ENCODE measurements at regions not wholly inside any gene's neighbourhood (a gene's known extent, or its start where the extent isn't known, plus 50 kb on each side); places are given as distances from the start of the nearest gene placed in this dataset.
"Not testable (repeated sequence)": the region's sequence is repeated elsewhere in the genome, so short reads cannot be mapped to it uniquely, and the experiment has no call there.

DNA sequence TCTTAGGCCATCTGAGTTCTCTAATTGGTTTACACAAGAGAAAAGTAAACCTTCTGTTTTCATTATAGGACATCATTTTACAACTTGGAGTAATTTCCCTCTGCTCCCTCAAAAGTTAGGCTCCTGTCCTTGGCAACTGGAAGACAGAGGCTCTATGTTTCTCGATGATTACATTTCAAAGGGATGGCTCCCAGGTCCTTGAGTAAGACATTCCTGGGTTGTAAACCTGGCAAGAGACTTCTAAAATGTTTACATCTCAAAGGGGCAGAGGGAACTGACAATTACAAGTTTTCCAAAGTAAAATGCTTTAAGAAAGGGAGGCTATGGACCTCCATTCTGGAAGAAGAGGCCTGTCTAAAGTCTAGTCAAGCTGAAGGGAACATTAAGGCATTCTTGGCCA, 268.3 kb upstream of the REG3G start:
- no peaks in the 10 kb centered on the region for H3K36me3 ChIP-seq (ENCODE audit: control insufficient read depth, insufficient read depth, low read length)
- H3K27me3 ChIP-seq (ENCODE audit: control insufficient read depth, insufficient read depth, low read length), result no peaks in the 10 kb centered on the region
- peak overlapping the region; percentile 21 for H3K27ac ChIP-seq (ENCODE audit: low read depth, low read length)
- no peak overlapping the region for H3K9ac ChIP-seq (ENCODE audit: low read length)
- H3K4me1 ChIP-seq (ENCODE audit: control insufficient read depth, insufficient read depth, low read length), result peaks cover 2% of the 10 kb centered on the region
- no peak overlapping the region for H3K4me3 ChIP-seq (ENCODE audit: low read length)

DNA sequence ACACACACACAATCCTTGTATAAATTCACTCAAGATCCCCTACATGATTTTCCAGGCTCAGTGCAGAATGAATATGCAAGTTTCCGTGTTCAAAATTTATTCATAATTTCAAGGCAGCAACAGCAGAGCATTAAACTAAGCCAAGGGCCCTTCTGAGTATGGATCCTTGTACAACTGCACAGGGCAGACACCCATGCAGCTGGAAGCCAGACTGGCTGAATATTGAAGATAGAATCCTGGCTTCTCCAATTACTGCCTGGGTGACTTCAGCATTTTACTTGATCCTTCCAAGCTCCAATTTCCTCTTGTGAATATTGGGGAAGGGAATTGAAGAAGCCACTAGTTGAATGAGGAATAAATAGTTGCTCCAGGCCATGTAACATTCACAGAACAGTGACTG, 267.9 kb upstream of the REG3G start:
- H3K9ac ChIP-seq (ENCODE audit: low read length), result no peak overlapping the region
- no peaks in the 10 kb centered on the region for H3K27me3 ChIP-seq (ENCODE audit: control insufficient read depth, insufficient read depth, low read length)
- peak overlapping the region; percentile 21 for H3K27ac ChIP-seq (ENCODE audit: low read depth, low read length)
- H3K36me3 ChIP-seq (ENCODE audit: control insufficient read depth, insufficient read depth, low read length), result no peaks in the 10 kb centered on the region
- H3K4me3 ChIP-seq (ENCODE audit: low read length), result no peak overlapping the region
- H3K4me1 ChIP-seq (ENCODE audit: control insufficient read depth, insufficient read depth, low read length), result peaks cover 2% of the 10 kb centered on the region

DNA sequence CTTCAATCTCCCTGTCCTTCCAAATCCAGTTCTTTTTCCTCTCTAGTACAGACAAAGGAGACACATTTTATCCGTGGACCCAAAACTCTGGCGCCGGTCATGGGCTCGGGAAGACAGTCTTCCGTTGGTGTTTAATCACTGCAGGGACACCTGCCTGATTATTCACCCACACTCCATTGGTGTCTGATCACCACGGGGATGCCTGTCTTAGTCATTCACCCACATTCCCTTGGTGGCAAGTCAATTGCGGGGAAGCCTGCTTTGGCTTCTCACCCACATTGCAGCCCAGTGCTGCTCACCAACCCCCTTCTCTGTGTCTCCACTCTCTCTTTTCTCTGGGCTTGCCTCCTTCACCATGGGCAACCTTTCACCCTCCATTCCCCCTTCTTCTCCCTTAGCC, 266.7 kb upstream of the REG3G start:
- H3K9ac ChIP-seq (ENCODE audit: low read length); H3K4me1 ChIP-seq (ENCODE audit: control insufficient read depth, insufficient read depth, low read length); H3K4me3 ChIP-seq (ENCODE audit: low read length); H3K27ac ChIP-seq (ENCODE audit: low read depth, low read length); H3K27me3 ChIP-seq (ENCODE audit: control insufficient read depth, insufficient read depth, low read length); H3K36me3 ChIP-seq (ENCODE audit: control insufficient read depth, insufficient read depth, low read length): not testable (repeated sequence)

DNA sequence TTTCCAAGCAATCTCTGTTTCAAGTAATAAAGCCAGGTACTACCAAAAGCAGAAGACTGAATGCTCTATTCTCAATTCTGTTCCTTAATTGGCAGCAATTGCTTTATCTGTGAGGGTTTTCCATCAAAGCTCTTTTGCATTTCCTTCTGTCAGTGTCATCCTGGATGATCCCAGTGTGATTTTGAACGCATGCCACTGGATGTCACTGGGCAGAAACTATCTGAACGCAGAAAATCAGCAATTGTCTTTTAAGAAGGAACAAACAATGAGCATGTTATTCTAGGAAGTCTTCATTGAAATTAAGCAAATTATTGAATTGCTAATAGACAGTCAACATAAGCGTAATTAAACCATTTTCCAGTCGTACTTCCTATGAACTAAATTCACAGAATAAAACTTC, 259.0 kb upstream of the REG3G start:
- Histone ChIP-seq H3K36me3 (ENCODE audit: control insufficient read depth, insufficient read depth, low read length) (no peaks in the 10 kb centered on the region), H3K4me3 (ENCODE audit: low read length) (no peak overlapping the region), H3K9ac (ENCODE audit: low read length) (no peak overlapping the region), H3K27me3 (ENCODE audit: control insufficient read depth, insufficient read depth, low read length) (no peaks in the 10 kb centered on the region), H3K27ac (ENCODE audit: low read depth, low read length) (no peak overlapping the region), H3K4me1 (ENCODE audit: control insufficient read depth, insufficient read depth, low read length) (peaks cover 2% of the 10 kb centered on the region)

DNA sequence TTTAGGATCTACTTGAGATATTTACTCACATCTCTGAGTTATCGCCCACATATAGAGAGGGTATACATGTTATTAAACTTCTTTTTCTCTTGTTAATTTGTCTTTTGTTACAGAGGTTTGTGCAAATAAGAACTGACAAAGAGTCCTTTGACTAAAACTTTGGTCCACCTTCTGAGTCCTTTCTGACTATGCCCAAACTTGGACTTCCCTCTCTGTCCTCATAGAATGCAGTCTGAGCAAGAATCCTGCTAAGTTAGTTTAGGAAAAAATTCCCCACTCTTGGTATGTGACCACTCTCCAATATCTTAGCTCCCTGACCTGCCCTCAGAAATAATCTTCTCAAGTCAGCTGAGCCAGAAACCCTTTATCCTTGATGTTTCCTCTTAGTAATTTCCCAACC, 257.5 kb upstream of the REG3G start:
- peaks cover 2% of the 10 kb centered on the region for H3K4me1 ChIP-seq (ENCODE audit: control insufficient read depth, insufficient read depth, low read length)
- H3K4me3 ChIP-seq (ENCODE audit: low read length), result no peak overlapping the region
- no peak overlapping the region for H3K9ac ChIP-seq (ENCODE audit: low read length)
- H3K27me3 ChIP-seq (ENCODE audit: control insufficient read depth, insufficient read depth, low read length), result no peaks in the 10 kb centered on the region
- no peaks in the 10 kb centered on the region for H3K36me3 ChIP-seq (ENCODE audit: control insufficient read depth, insufficient read depth, low read length)
- no peak overlapping the region for H3K27ac ChIP-seq (ENCODE audit: low read depth, low read length)

DNA sequence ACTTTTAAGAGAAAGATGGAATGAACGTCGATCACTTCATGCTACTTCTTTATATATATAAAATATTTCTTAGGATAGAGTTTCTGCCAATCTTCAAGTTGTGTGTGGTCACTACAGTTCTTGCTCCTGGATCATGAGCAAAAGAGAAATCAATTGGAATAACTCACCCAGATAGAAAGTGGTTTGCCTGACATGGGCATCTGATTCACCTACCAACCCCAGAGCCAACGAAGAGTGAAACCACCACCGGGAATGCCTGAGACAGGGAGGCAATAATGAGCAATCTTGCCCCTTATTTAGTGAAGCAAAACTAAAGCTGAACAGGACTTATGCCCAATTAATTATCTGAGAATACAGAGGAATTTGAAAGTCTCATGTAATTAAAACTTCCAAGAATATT, 250.2 kb upstream of the REG3G start:
- Histone ChIP-seq H3K4me3 (ENCODE audit: low read length) (no peak overlapping the region), H3K36me3 (ENCODE audit: control insufficient read depth, insufficient read depth, low read length) (no peaks in the 10 kb centered on the region), H3K4me1 (ENCODE audit: control insufficient read depth, insufficient read depth, low read length) (peaks cover 2% of the 10 kb centered on the region), H3K27ac (ENCODE audit: low read depth, low read length) (no peak overlapping the region), H3K27me3 (ENCODE audit: control insufficient read depth, insufficient read depth, low read length) (no peaks in the 10 kb centered on the region), H3K9ac (ENCODE audit: low read length) (no peak overlapping the region)

DNA sequence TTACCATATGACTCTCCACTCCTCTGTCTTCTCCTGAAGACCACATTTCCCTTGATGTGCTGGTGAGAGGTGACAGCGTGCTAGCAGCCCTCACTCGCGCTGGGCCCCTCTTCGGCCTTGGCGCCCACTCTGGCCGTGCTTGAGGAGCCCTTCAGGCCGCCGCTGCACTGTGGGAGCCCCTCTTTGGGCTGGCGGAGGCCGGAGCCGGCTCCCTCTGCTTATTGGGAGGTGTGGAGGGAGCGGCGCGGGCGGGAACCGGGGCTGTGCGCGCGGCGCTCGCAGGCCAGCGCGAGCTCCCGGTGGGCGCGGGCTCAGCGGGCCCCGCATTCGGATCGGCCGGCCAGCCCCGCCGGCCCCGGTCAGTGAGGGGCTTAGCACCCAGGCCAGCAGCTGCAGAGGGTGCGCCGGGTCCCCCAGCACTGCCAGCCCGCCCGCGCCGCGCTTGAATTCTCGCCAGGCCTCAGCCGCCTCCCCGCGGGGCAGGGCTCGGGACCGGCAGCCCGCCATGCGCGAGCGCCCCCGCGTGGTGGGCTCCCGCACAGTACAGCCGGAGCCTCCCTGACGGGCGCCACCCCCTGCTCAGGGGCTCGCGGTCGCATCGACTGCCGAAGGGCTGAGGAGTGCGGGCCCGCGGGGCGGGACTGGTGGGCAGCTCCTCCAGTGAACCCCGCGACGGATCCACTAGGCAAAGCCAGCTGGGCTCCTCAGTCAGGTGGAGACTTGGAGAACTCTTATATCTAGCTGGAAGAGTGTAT, 246.6 kb upstream of the REG3G start:
- no peak overlapping the region for H3K4me3 ChIP-seq (ENCODE audit: low read length)
- H3K27me3 ChIP-seq (ENCODE audit: control insufficient read depth, insufficient read depth, low read length), result no peaks in the 10 kb centered on the region
- peaks cover 8% of the 10 kb centered on the region for H3K4me1 ChIP-seq (ENCODE audit: control insufficient read depth, insufficient read depth, low read length)
- no peaks in the 10 kb centered on the region for H3K36me3 ChIP-seq (ENCODE audit: control insufficient read depth, insufficient read depth, low read length)
- H3K27ac ChIP-seq (ENCODE audit: low read depth, low read length), result no peak overlapping the region
- H3K9ac ChIP-seq (ENCODE audit: low read length), result no peak overlapping the region

DNA sequence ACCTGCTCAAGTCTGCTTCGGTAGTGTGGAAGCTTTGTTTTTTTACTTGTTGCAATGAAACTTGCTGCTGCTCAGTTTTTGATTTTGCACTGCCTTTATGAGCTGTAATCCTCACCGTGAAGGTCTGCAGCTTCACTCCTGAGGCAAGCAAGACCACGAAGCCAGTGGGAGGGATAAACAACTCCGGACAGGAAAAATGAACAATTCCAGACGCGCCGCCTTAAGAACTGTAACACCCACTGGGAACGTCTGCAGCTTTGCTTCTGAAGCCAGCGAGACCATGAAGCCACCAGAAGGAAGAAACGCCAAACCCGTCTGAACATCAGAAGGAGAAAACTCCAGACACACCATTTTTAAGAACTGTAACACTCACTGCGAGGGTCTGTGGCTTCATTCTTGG, 245.7 kb upstream of the REG3G start:
- Histone ChIP-seq H3K36me3 (ENCODE audit: control insufficient read depth, insufficient read depth, low read length) (no peaks in the 10 kb centered on the region), H3K4me1 (ENCODE audit: control insufficient read depth, insufficient read depth, low read length) (peaks cover 8% of the 10 kb centered on the region), H3K27ac (ENCODE audit: low read depth, low read length) (peak overlapping the region; percentile 76), H3K4me3 (ENCODE audit: low read length) (peak overlapping the region; percentile 56), H3K9ac (ENCODE audit: low read length) (no peak overlapping the region), H3K27me3 (ENCODE audit: control insufficient read depth, insufficient read depth, low read length) (no peaks in the 10 kb centered on the region)

DNA sequence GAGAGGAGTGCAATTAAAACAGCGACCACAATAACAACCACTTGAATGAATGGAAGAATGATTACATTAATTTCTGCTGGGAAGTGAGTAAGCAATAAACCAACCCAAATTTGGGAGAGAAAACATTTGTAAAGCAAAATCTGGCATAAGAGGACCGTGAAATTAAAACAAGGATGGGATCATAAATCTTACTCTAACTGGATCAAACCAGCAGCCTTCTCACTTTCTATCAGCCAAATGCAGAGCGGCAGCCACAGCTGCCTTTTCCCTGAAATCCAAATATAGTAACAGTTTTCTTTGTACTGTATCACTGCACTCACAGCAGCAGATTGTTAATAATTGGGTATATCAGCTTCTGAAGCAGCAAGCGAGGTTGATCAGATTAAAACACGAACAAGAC, 245.2 kb upstream of the REG3G start:
- no peaks in the 10 kb centered on the region for H3K27me3 ChIP-seq (ENCODE audit: control insufficient read depth, insufficient read depth, low read length)
- H3K27ac ChIP-seq (ENCODE audit: low read depth, low read length), result peak overlapping the region; percentile 76
- H3K4me3 ChIP-seq (ENCODE audit: low read length), result peak overlapping the region; percentile 56
- H3K9ac ChIP-seq (ENCODE audit: low read length), result no peak overlapping the region
- peaks cover 8% of the 10 kb centered on the region for H3K4me1 ChIP-seq (ENCODE audit: control insufficient read depth, insufficient read depth, low read length)
- no peaks in the 10 kb centered on the region for H3K36me3 ChIP-seq (ENCODE audit: control insufficient read depth, insufficient read depth, low read length)

DNA sequence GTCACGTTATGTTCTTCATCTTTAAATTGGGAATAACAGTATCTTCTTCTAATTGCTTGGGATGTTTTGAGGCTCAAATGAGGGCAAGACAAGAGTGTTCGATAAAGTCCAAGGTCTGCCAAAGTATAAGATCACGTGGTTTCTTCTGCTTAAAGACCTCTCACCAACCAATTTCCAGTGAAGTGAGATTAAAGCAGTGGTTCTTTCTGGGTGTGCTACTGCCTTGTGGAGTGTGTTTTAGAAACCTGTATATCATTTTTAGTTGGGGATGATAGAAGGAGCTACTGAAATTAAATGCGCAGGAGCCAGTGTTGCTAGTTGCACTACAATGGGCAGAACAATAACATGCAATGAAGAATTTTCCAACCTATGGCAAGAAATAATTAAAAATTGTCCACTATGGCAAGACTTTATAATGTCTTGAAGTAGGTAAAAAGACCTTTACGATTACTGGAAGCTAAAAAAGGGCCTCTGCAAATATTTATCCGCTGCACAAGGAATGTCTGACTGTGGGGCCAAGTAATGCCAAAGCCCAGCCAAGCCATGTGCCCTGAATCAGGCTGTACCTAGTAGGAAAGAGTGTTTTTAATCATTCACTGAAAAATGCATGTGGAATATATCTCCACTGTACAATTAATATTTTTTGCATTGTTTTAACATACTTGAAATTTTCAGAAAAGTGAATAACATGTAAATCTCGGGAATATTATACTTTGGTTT, 244.5 kb upstream of the REG3G start:
- Histone ChIP-seq H3K27ac (ENCODE audit: low read depth, low read length) (peak overlapping the region; percentile 76), H3K4me3 (ENCODE audit: low read length) (peak overlapping the region; percentile 10), H3K4me1 (ENCODE audit: control insufficient read depth, insufficient read depth, low read length) (peaks cover 8% of the 10 kb centered on the region), H3K27me3 (ENCODE audit: control insufficient read depth, insufficient read depth, low read length) (no peaks in the 10 kb centered on the region), H3K36me3 (ENCODE audit: control insufficient read depth, insufficient read depth, low read length) (no peaks in the 10 kb centered on the region), H3K9ac (ENCODE audit: low read length) (no peak overlapping the region)

DNA sequence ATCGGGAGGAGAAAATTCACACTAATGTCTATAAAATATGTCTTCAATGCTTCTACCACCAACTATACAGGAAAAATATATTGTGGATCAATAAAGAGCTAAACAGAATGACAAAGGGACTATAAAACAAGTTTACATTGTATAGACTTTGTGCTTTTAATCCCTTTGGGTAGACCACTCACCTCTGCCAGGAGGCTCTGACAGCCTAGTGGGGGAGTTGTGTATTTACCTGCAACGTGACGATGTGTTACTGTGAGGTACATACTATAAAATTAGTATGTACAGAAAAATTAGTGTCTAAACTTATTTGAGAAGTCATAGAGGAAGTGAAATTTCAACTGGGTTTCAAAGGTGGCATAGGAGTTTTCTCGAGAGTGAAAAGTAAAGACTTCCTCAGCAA, 243.3 kb upstream of the REG3G start:
- Histone ChIP-seq H3K9ac (ENCODE audit: low read length) (no peak overlapping the region), H3K27ac (ENCODE audit: low read depth, low read length) (no peak overlapping the region), H3K36me3 (ENCODE audit: control insufficient read depth, insufficient read depth, low read length) (no peaks in the 10 kb centered on the region), H3K4me3 (ENCODE audit: low read length) (no peak overlapping the region), H3K27me3 (ENCODE audit: control insufficient read depth, insufficient read depth, low read length) (no peaks in the 10 kb centered on the region), H3K4me1 (ENCODE audit: control insufficient read depth, insufficient read depth, low read length) (peaks cover 8% of the 10 kb centered on the region)

DNA sequence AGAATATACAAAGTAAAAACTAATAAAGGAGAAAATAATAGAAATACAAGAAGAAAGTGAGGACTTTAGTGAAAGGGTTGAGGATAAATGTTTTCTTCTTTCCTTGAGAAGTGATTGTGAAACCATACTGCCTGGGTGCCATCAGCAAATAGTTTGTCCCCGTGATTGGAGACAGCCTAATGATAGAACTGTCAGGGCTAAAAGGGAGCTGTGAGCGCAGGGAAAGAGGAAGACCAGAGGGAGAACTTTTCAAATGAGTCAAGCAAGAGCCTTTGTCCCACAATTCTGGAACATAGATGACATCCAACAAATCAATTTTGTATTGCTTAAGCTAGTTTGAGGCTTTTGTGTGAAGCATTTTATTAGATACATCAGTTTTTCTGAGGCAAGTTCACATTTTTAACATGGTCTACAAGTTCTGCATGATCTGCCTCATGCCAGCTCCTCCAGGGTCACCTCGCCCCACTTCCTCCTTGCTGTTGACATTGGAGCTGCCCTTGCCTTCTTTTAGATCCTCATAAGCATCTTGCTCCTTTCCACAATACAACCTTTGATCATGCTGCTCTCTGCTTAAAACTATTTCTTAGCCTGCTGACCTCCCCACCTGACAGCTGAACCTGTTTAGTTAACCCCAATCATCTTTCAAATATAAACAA, 213.4 kb upstream of the REG3G start:
- H3K4me1 ChIP-seq (ENCODE audit: control insufficient read depth, insufficient read depth, low read length), result no peaks in the 10 kb centered on the region
- H3K27ac ChIP-seq (ENCODE audit: low read depth, low read length), result no peak overlapping the region
- H3K27me3 ChIP-seq (ENCODE audit: control insufficient read depth, insufficient read depth, low read length), result no peaks in the 10 kb centered on the region
- H3K4me3 ChIP-seq (ENCODE audit: low read length), result no peak overlapping the region
- H3K36me3 ChIP-seq (ENCODE audit: control insufficient read depth, insufficient read depth, low read length), result no peaks in the 10 kb centered on the region
- no peak overlapping the region for H3K9ac ChIP-seq (ENCODE audit: low read length)
